Mesothelial cell of epicardium (in vitro differentiated cells): ENCODE measurements at regions not wholly inside any gene's neighbourhood (a gene's known extent, or its start where the extent isn't known, plus 50 kb on each side); places are given as distances from the start of the nearest gene placed in this dataset.
"Not testable (repeated sequence)": the region's sequence is repeated elsewhere in the genome, so short reads cannot be mapped to it uniquely, and the experiment has no call there.

Source experiments
- DNase-seq, 2 experiments: peaks; one replicate each; pipeline ENCODE4 v3.0.0; 2021; ENCODE audit warnings: low spot score in 2 of 2; ENCODE audit not compliant: unreplicated experiment in 2 of 2
- H3K27ac Mint-ChIP-seq: 2 replicates; pipeline ENCODE4 v1.8.0; 2021; ENCODE audit warnings: mixed read lengths
- H3K27me3 Mint-ChIP-seq: 2 replicates; pipeline ENCODE4 v1.8.0; 2021; ENCODE audit warnings: low read depth, mixed read lengths
- H3K36me3 Mint-ChIP-seq: 2 replicates; pipeline ENCODE4 v1.8.0; 2021; ENCODE audit warnings: mixed read lengths
- H3K4me1 Mint-ChIP-seq: 2 replicates; pipeline ENCODE4 v1.8.0; 2021; ENCODE audit warnings: mixed read lengths
- H3K4me3 Mint-ChIP-seq: 2 replicates; pipeline ENCODE4 v1.8.0; 2021; ENCODE audit warnings: mild to moderate bottlenecking, moderate library complexity, mixed read lengths
- H3K9me3 Mint-ChIP-seq: 2 replicates; pipeline ENCODE4 v1.8.0; 2021; ENCODE audit warnings: mixed read lengths
- CTCF ChIP-seq: fragments of 200-600 bp; sonication (generic); IDR thresholded peaks from one replicate; pipeline ENCODE4 v1.5.0; 2021; ENCODE audit warnings: antibody characterized with exemption; ENCODE audit not compliant: unreplicated experiment

GRCh38 chr1:146415017-146415416, 186.2 kb upstream of the NOTCH2NLA start:
- DNase-seq, H3K27me3 Mint-ChIP-seq, H3K36me3 Mint-ChIP-seq, H3K9me3 Mint-ChIP-seq, H3K27ac Mint-ChIP-seq, H3K4me1 Mint-ChIP-seq, H3K4me3 Mint-ChIP-seq: not testable (repeated sequence)

GRCh38 chr1:146413911-146414310, 185.1 kb upstream of the NOTCH2NLA start:
- H3K4me1 Mint-ChIP-seq, DNase-seq, H3K4me3 Mint-ChIP-seq, H3K36me3 Mint-ChIP-seq, H3K27me3 Mint-ChIP-seq, H3K9me3 Mint-ChIP-seq: not testable (repeated sequence)
- H3K27ac Mint-ChIP-seq = peak overlapping the region; percentile 53

- not testable (repeated sequence) for H3K27me3 Mint-ChIP-seq, DNase-seq, H3K36me3 Mint-ChIP-seq, H3K4me3 Mint-ChIP-seq, H3K4me1 Mint-ChIP-seq, H3K27ac Mint-ChIP-seq, H3K9me3 Mint-ChIP-seq
Measured at GRCh38 chr1:146411923-146412322, 183.1 kb upstream of the NOTCH2NLA start.

GRCh38 chr1:146409817-146410441, 181.1 kb upstream of the NOTCH2NLA start:
- H3K27me3 Mint-ChIP-seq, H3K4me1 Mint-ChIP-seq, H3K9me3 Mint-ChIP-seq, H3K36me3 Mint-ChIP-seq: not testable (repeated sequence)
- H3K4me3 Mint-ChIP-seq = peak overlapping the region; percentile 62
- DNase-seq = peak in 1 of 2 experiments; percentile 39
- H3K27ac Mint-ChIP-seq = peak overlapping the region; percentile 95

GRCh38 chr1:146409116-146409801, 180.4 kb upstream of the NOTCH2NLA start:
- H3K27ac Mint-ChIP-seq = peak overlapping the region; percentile 95
- H3K9me3 Mint-ChIP-seq, H3K36me3 Mint-ChIP-seq, H3K27me3 Mint-ChIP-seq, H3K4me1 Mint-ChIP-seq: not testable (repeated sequence)
- peak overlapping the region; percentile 62 for H3K4me3 Mint-ChIP-seq
- DNase-seq = peak; percentile 41 to 59

GRCh38 chr1:146401281-146401825, 172.5 kb upstream of the NOTCH2NLA start:
- H3K4me1 Mint-ChIP-seq, DNase-seq, H3K4me3 Mint-ChIP-seq, H3K27me3 Mint-ChIP-seq, H3K27ac Mint-ChIP-seq, H3K9me3 Mint-ChIP-seq, H3K36me3 Mint-ChIP-seq: not testable (repeated sequence)
- TF ChIP-seq CTCF = peak; percentile 56

GRCh38 chr1:146400173-146401121, 171.6 kb upstream of the NOTCH2NLA start:
- not testable (repeated sequence) for H3K27ac Mint-ChIP-seq, H3K36me3 Mint-ChIP-seq, H3K4me3 Mint-ChIP-seq, DNase-seq, H3K27me3 Mint-ChIP-seq, H3K9me3 Mint-ChIP-seq, H3K4me1 Mint-ChIP-seq

GRCh38 chr1:146399225-146399624, 170.4 kb upstream of the NOTCH2NLA start:
- H3K36me3 Mint-ChIP-seq, H3K4me1 Mint-ChIP-seq, H3K27me3 Mint-ChIP-seq, H3K27ac Mint-ChIP-seq, DNase-seq, H3K4me3 Mint-ChIP-seq, H3K9me3 Mint-ChIP-seq: not testable (repeated sequence)

- not testable (repeated sequence) for DNase-seq, H3K27ac Mint-ChIP-seq, H3K27me3 Mint-ChIP-seq, H3K4me3 Mint-ChIP-seq, H3K4me1 Mint-ChIP-seq, H3K36me3 Mint-ChIP-seq, H3K9me3 Mint-ChIP-seq
Measured at GRCh38 chr1:146396801-146397200, 168.0 kb upstream of the NOTCH2NLA start.

- H3K4me3 Mint-ChIP-seq, H3K4me1 Mint-ChIP-seq, DNase-seq: not testable (repeated sequence)
Measured at GRCh38 chr1:146396242-146396641, 167.4 kb upstream of the NOTCH2NLA start.

GRCh38 chr1:146393796-146394195, 165.0 kb upstream of the NOTCH2NLA start:
- H3K27ac Mint-ChIP-seq, H3K4me3 Mint-ChIP-seq, H3K36me3 Mint-ChIP-seq, H3K4me1 Mint-ChIP-seq, H3K27me3 Mint-ChIP-seq, DNase-seq, H3K9me3 Mint-ChIP-seq: not testable (repeated sequence)

More at GRCh38 chr1:146396242-146396641, 167.4 kb upstream of the NOTCH2NLA start:
- not testable (repeated sequence) for H3K27ac Mint-ChIP-seq, H3K9me3 Mint-ChIP-seq, H3K27me3 Mint-ChIP-seq, H3K36me3 Mint-ChIP-seq

- H3K36me3 Mint-ChIP-seq, H3K9me3 Mint-ChIP-seq, H3K4me3 Mint-ChIP-seq, DNase-seq, H3K27ac Mint-ChIP-seq, H3K27me3 Mint-ChIP-seq, H3K4me1 Mint-ChIP-seq: not testable (repeated sequence)
Measured at GRCh38 chr1:146393154-146393553, 164.3 kb upstream of the NOTCH2NLA start.
